HG02798 (cell line): ENCODE measurements at regions not wholly inside any gene's neighbourhood (a gene's known extent, or its start where the extent isn't known, plus 50 kb on each side); places are given as distances from the start of the nearest gene placed in this dataset.
"Not testable (repeated sequence)": the region's sequence is repeated elsewhere in the genome, so short reads cannot be mapped to it uniquely, and the experiment has no call there.

ENCODE experiments used
- ATAC-seq: cut with Tn5 transposase; IDR thresholded peaks from one replicate; pipeline ENCODE4 v1.9.1; 2021; ENCODE audit warnings: mild to moderate bottlenecking; ENCODE audit not compliant: unreplicated experiment, poor library complexity

GRCh38 chr6:137792160-137793033, 74.7 kb upstream of the TNFAIP3 start:
- no peak for ATAC-seq

- ATAC-seq, result no peak
Measured at GRCh38 chr6:137793805-137794515, 73.1 kb upstream of the TNFAIP3 start.

DNA sequence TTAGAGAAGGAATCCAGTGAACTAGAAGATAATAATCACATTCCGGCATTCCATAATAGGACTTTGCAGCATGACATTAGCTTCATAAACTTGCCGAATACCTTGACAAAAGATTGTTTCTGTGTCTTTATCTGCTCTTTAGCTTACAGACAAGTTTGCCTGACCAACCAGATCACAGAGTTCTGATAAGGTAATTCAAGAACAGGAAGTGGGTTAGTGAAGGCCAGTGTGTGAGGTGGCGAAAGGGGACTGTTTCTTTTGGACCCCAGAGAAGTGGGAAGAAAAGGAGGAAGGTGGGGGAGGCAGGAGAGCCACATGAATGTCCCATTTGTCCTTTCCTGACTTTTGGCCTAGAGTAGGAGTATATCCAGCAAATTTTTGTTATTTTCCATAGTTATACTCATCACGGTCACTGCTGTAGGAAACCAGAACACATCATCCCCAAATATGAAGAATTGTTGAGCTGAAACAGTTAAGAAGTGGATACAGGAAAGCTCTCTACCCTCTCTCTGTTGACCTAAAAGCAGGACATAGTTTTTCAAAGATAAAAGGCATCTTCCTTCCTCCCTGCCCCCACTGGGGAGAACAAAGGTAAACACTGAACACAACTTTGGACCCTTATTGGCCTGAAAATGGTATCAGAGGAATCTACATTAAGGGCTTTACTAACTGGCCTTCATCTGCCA, 72.4 kb upstream of the TNFAIP3 start:
- ATAC-seq, result no peak

GRCh38 chr6:137795501-137795900, 71.6 kb upstream of the TNFAIP3 start:
- no peak for ATAC-seq

- ATAC-seq, result no peak
Measured at GRCh38 chr6:137798261-137798660, 68.8 kb upstream of the TNFAIP3 start.

DNA sequence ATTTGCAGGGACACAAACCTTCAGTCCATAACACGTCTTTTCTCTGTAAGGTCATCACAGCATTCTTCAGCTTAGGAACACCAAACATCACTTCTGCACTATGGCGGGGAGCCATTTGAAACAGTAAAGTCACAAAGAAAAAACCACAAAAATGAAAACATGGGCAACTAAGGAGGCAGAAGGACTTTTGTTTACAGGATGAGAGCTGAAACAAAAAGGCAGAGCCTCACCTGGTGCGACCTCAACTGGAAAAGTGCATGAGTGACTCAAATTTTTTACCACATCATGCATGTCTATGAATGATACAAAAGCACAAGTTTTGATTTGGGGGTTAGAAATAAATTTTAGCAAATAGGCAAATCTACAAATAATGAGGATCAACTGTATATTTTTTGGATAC, 68.2 kb upstream of the TNFAIP3 start:
- ATAC-seq, result no peak

GRCh38 chr6:137799950-137800568, 67.0 kb upstream of the TNFAIP3 start:
- peak; percentile 73 for ATAC-seq

DNA sequence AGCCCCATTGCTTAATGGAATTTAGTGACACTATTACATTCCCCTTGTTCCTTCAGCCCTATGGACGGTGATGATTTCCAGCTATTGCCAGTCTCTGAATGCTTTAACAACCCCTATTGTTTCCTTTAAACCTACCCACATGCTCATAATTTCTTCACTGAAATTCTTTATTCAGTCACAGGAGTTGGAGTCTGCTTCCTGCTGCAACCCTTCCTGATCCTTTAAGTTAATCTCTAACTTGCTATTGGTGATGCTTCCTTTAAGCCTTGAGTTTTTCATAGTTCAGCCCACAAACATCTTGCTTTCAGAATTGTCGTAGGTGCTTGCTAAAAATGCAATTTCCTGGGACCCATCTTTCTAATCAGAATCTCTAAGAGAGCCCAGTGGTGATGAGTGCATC, 66.3 kb upstream of the TNFAIP3 start:
- no peak for ATAC-seq

DNA sequence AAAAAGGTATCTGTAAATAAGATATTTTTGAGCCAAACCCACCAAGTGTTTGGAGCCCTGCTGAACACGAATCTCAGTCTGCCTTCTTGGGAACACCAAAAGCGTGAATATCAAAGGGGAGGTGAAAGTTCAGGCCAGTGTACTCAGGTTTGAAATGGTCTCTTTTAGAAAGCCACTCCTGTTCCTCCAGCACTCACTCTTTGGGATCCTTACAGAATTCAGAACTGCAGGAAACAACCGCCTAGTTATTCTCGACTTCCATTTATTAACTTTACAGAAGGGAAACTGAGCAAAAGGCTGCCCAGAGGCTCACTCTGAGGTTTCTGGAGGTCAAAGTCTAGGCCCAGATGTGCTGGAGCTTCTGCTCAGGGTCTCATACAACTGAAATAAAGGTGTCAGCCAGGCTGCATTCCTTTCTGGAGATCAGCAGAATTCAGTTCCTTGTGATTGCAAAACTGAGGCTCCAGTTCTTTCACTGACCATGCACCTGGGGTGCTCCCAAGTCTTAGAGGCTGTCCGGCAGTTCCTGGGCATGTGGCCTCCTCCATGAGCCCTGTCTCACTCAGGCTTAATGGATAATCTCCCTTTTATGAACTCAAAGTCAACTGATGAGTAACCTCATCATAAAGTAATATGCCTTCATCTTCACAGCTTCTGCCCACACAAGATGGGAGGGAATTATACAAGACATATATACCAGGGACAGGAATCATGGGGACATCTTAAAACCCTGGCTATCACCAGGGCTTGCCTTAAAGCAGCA, 65.5 kb upstream of the TNFAIP3 start:
- no peak for ATAC-seq

DNA sequence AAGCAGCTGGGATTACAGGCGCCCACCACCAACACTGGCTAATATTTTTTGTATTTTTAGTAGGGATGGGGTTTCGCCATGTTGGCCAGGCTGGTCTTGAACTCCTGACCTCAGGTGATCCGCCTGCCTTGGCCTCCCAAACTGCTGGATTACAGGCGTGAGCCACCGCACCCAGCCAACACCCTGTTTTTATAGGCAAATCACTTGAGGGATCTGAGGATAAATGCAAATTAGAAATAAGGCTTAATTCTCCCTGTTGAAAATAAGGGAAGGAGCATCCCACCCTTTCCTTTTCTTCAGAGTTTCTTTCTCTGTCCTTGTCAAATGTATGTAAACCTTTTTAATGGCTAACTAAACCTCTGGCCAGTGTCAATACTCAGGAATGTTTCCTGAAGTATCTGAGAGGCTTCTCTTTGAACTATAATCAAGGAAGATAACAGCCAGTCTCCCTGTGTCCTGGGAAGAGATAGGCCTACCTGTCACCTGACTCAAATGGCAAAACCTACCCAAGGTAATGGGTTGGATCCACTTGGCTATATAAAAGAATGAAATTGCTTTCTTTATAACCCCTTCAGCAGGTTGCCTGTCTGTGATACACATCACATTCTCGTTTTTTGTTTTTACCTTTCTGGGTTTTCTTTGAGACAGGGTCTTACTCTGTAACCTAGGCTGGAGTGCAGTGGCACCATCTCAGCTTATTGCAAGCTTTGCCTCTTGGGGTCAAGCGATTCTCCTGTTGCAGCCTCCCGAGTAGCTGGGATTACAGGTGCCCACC, 64.5 kb upstream of the TNFAIP3 start:
- ATAC-seq, result no peak

DNA sequence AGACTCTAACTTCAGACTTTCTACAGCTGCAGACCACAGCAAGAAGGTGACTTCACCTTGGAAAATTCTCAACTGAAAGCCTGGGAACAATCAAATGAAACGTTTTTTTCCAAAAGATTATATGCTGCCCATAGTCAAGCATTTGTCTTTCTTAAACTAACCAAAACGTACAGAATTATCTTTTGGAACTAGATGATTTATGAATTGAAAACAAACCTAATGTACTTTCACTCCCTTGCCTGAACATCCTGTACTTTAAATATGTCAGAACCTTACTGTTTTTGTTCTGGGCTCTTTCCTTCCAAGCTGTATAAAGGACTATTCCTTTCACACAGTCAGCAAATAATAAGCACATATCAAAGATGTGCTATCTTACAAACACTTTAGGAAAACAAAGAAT, 62.4 kb upstream of the TNFAIP3 start:
- no peak for ATAC-seq

GRCh38 chr6:137805622-137806021, 61.4 kb upstream of the TNFAIP3 start:
- no peak for ATAC-seq

DNA sequence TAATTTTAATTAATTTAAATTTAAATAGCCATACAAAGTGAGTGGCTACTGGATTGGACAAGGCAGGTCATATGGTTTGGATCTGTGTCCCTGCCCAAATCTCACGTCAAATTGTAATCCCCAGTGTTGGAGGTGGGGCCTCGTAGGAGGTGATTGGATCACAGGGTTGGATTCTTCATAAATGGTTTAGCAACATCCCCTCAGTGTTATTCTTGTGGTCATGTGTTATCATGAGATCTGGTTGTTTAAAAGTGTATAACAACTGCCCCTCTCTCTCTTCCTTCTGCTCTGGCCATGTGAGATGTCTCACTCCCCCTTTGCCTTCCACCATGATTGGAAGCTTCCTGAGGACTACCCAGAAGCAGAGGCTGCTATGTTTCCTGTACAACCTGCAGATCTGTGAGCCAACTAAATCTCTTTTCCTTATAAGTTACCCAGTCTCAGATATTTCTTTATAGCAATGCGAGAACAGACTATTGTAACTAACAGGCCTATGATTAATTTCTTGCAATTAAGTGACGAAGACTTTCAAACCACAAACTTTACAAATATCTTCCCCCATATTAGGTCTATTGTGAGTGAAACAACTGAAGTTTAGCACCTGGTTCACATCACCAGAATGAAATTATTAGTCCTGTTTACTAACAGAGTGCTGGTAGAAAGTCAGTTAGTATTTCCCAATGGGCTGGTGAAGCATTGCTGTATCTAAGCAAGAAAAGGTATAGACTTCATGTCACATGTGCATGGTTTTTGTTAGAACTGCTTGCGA, 60.0 kb upstream of the TNFAIP3 start:
- ATAC-seq, result no peak

DNA sequence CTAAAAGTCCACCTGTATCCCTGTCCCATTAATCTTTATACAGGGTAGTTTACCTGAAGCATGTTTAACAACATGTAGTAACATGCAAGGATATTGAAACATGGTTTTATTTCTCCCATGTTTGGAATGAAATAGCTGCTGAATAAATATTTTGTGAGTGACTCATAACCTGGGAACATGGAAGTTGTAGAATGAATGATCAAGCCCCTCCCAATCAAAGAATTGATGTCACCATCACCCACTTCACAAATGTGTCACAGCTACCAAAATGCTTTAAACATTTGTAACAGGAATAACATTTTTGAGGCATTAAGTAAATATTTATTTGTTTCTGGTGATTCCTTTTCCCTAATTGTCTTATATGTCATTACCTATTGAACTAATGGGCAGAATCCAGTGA, 58.9 kb upstream of the TNFAIP3 start:
- ATAC-seq, result no peak

DNA sequence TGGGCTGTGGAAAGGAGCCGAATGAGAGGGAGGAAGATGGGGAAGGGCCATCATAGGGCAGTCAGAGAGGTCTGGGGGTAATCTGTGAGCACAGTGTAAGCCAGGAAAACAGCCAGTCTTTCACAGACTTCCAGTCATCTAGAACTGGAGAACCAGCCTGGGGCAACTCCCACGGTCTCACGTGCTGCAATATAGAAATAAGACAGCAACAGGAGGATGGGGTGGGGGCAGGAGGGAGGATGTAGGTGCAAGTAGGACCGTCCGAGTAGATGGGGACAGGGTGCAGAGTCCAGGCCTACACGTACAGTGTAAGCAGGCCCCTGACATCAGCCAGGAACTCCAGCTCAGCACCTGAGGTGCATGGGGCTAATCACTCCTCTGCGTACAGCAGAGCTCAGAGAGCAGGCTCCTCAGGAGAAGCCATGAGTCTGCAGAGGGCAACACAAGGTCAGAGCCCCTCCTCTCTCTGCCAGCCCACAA, 58.2 kb upstream of the TNFAIP3 start:
- ATAC-seq, result no peak

- not testable (repeated sequence) for ATAC-seq
Measured at GRCh38 chr6:137809895-137810553, 57.0 kb upstream of the TNFAIP3 start.

- ATAC-seq, result no peak
Measured at GRCh38 chr6:137810554-137811120, 56.4 kb upstream of the TNFAIP3 start.
